ENCODE measurements at regions not wholly inside any gene's neighbourhood (a gene's known extent, or its start where the extent isn't known, plus 50 kb on each side); places are given as distances from the start of the nearest gene placed in this dataset.

GRCh38 chr1:73040811-73041210 lies 758.5 kb upstream of the NEGR1 start:
- Histone ChIP-seq H3K36me3 (ENCODE audit: insufficient read depth, low read length) (no peaks in the 10 kb centered on the region), H3K9ac (ENCODE audit: low read length) (no peak overlapping the region), H3K4me3 (ENCODE audit: low read length) (no peak overlapping the region), H3K9me2 (ENCODE audit: insufficient read depth, low read length) (no peaks in the 10 kb centered on the region), H3F3A (ENCODE audit: insufficient read depth, low read length, poor library complexity, severe bottlenecking) (no peaks in the 10 kb centered on the region), H3K27ac (ENCODE audit: low read length) (no peak overlapping the region), H3K27me3 (ENCODE audit: insufficient read depth, low read depth, low read length) (no peaks in the 10 kb centered on the region), H3K9me3 (ENCODE audit: low read length) (no peaks in the 10 kb centered on the region), H4K20me1 (ENCODE audit: insufficient read depth) (no peaks in the 10 kb centered on the region), H3K4me2 (ENCODE audit: low read length) (no peak overlapping the region), H3K79me2 (replicated peaks; ENCODE audit: insufficient read depth, low read length) (no peaks in the 10 kb centered on the region), H2AFZ (ENCODE audit: low read depth, low read length) (no peak overlapping the region)
- no peak for TF ChIP-seq EZH2 (IDR thresholded peaks at IDR 0.05; ENCODE audit: borderline replicate concordance, insufficient read depth, low read length, poor library complexity, severe bottlenecking)
- no peak for TF ChIP-seq RAD21 (conservative IDR thresholded peaks at IDR 0.05)
- TF ChIP-seq TAF1 (IDR thresholded peaks at IDR 0.05; ENCODE audit: low read depth), result no peak
- no peak for TF ChIP-seq MXI1 (conservative IDR thresholded peaks at IDR 0.05; ENCODE audit: poor library complexity, severe bottlenecking)
- no peak for TF ChIP-seq EP300 (conservative IDR thresholded peaks at IDR 0.05; ENCODE audit: poor library complexity, severe bottlenecking)
- TF ChIP-seq REST (IDR thresholded peaks at IDR 0.05; ENCODE audit: borderline replicate concordance), result no peak
- no peak for TF ChIP-seq POLR2AphosphoS5 (IDR thresholded peaks at IDR 0.05)
- no peak for TF ChIP-seq SMC3 (conservative IDR thresholded peaks at IDR 0.05; ENCODE audit: poor library complexity)

- no peak overlapping the region for H3K4me3 ChIP-seq (ENCODE audit: low read length)
- no peak overlapping the region for H2AFZ ChIP-seq (ENCODE audit: low read depth, low read length)
- H3K9ac ChIP-seq (ENCODE audit: low read length), result no peak overlapping the region
- no peaks in the 10 kb centered on the region for H3F3A ChIP-seq (ENCODE audit: insufficient read depth, low read length, poor library complexity, severe bottlenecking)
- H3K9me3 ChIP-seq (ENCODE audit: low read length), result no peaks in the 10 kb centered on the region
- no peaks in the 10 kb centered on the region for H3K36me3 ChIP-seq (ENCODE audit: insufficient read depth, low read length)
- no peak overlapping the region for H3K4me2 ChIP-seq (ENCODE audit: low read length)
- no peak overlapping the region for H3K27ac ChIP-seq (ENCODE audit: low read length)
- no peaks in the 10 kb centered on the region for H3K9me2 ChIP-seq (ENCODE audit: insufficient read depth, low read length)
- TF ChIP-seq CTCF (IDR thresholded peaks at IDR 0.05; ENCODE audit: poor library complexity, severe bottlenecking) (no peak), TAF1 (IDR thresholded peaks at IDR 0.05; ENCODE audit: low read depth) (no peak), MXI1 (conservative IDR thresholded peaks at IDR 0.05; ENCODE audit: poor library complexity, severe bottlenecking) (no peak), SMC3 (conservative IDR thresholded peaks at IDR 0.05; ENCODE audit: poor library complexity) (no peak), EZH2 (IDR thresholded peaks at IDR 0.05; ENCODE audit: borderline replicate concordance, insufficient read depth, low read length, poor library complexity, severe bottlenecking) (no peak), REST (IDR thresholded peaks at IDR 0.05; ENCODE audit: borderline replicate concordance) (no peak)
- no peaks in the 10 kb centered on the region for H3K79me2 ChIP-seq (replicated peaks; ENCODE audit: insufficient read depth, low read length)
- no peaks in the 10 kb centered on the region for H3K27me3 ChIP-seq (ENCODE audit: insufficient read depth, low read depth, low read length)
- no peaks in the 10 kb centered on the region for H4K20me1 ChIP-seq (ENCODE audit: insufficient read depth)
Measured at GRCh38 chr1:73034271-73034670, 751.9 kb upstream of the NEGR1 start.
